NCI-H2171 treated with DMSO at 0.1 percent for 48 hours (cell line): ENCODE measurements at regions not wholly inside any gene's neighbourhood (a gene's known extent, or its start where the extent isn't known, plus 50 kb on each side); places are given as distances from the start of the nearest gene placed in this dataset.

ENCODE experiments used
- DNase-seq: peaks from one replicate; lab custom pipeline; 2025; lab: John Stamatoyannopoulos, UW

GRCh38 chr13:44255771-44256364 is 117.8 kb upstream of the SERP2 start:
- no peak for DNase-seq

- DNase-seq = no peak
Observed at GRCh38 chr13:44257796-44258195, 115.8 kb upstream of the SERP2 start.

- no peak for DNase-seq
Observed at GRCh38 chr13:44259045-44260027, 114.3 kb upstream of the SERP2 start.

- DNase-seq = no peak
Observed at GRCh38 chr13:44260336-44260735, 113.3 kb upstream of the SERP2 start.

- no peak for DNase-seq
Observed at GRCh38 chr13:44263751-44264620, 109.6 kb upstream of the SERP2 start.

- no peak for DNase-seq
Observed at GRCh38 chr13:44266305-44266704, 107.3 kb upstream of the SERP2 start.

- DNase-seq = no peak
Observed at GRCh38 chr13:44266772-44267171, 106.9 kb upstream of the SERP2 start.

- no peak for DNase-seq
Observed at GRCh38 chr13:44267203-44267602, 106.4 kb upstream of the SERP2 start.

- no peak for DNase-seq
Observed at GRCh38 chr13:44267980-44268379, 105.6 kb upstream of the SERP2 start.

GRCh38 chr13:44268980-44269379 is 104.6 kb upstream of the SERP2 start:
- DNase-seq = no peak

GRCh38 chr13:44270150-44270549 is 103.5 kb upstream of the SERP2 start:
- DNase-seq = no peak

GRCh38 chr13:44271031-44271455 is 102.6 kb upstream of the SERP2 start:
- no peak for DNase-seq

GRCh38 chr13:44271473-44271872 is 102.2 kb upstream of the SERP2 start:
- DNase-seq = no peak

- no peak for DNase-seq
Observed at GRCh38 chr13:44271915-44272341, 101.7 kb upstream of the SERP2 start.

GRCh38 chr13:44272692-44273091 is 100.9 kb upstream of the SERP2 start:
- DNase-seq = no peak

- no peak for DNase-seq
Observed at GRCh38 chr13:44273216-44273615, 100.4 kb upstream of the SERP2 start.

GRCh38 chr13:44273991-44274770 is 99.4 kb upstream of the SERP2 start:
- no peak for DNase-seq

- DNase-seq = no peak
Observed at GRCh38 chr13:44274771-44275205, 98.8 kb upstream of the SERP2 start.

GRCh38 chr13:44275381-44275780 is 98.2 kb upstream of the SERP2 start:
- no peak for DNase-seq

GRCh38 chr13:44276061-44276460 is 97.6 kb upstream of the SERP2 start:
- DNase-seq = no peak

- DNase-seq = no peak
Observed at GRCh38 chr13:44277459-44277858, 96.2 kb upstream of the SERP2 start.
